GM12878 (cell line): ENCODE measurements at regions not wholly inside any gene's neighbourhood (a gene's known extent, or its start where the extent isn't known, plus 50 kb on each side); places are given as distances from the start of the nearest gene placed in this dataset.

Source experiments
- ATAC-seq: fragments of 200-7000 bp; cut with Tn5 transposase; 3 replicates; pipeline ENCODE4 v1.9.1; 2020; ENCODE audit warnings: mild to moderate bottlenecking, moderate library complexity
- BruUV-seq: library from RNA; stranded (reverse); fragments of 400-500 nt; replicated peaks from 2 replicates; lab custom pipeline; 2021; lab: Mats Ljungman, UMichigan
- CTCF ChIA-PET: fragments of 300-600 bp; sonication (Branson Sonifier 250); formaldehyde crosslinking; extraction: SDS; loops from one replicate; lab custom pipeline; 2021; ENCODE audit warnings: inconsistent platforms; lab: Yijun Ruan, JAX
- POLR2A ChIA-PET: fragments of 350-600 bp; formaldehyde crosslinking; extraction: SDS; loops from one replicate; lab custom pipeline; 2021; ENCODE audit warnings: inconsistent platforms; lab: Charles Lee
- RAD21 ChIA-PET: fragments of 300-600 bp; sonication (Branson Sonifier 250); formaldehyde crosslinking; loops from one replicate; lab custom pipeline; 2023; ENCODE audit warnings: antibody characterized with exemption; ENCODE audit not compliant: unreplicated experiment; lab: Charles Lee
- SMC1A ChIA-PET: fragments of 300-600 bp; sonication (Branson Sonifier 250); formaldehyde crosslinking; loops from one replicate; lab custom pipeline; 2023; ENCODE audit not compliant: unreplicated experiment, uncharacterized antibody; lab: Charles Lee
- DNase-seq: peaks from one replicate; pipeline ENCODE4 v3.0.0-alpha.2; 2011; ENCODE audit warnings: low read depth, low spot score
- FAIRE-seq: peaks from 3 replicates; lab custom pipeline; 2011; peaks lifted over from hg19 to GRCh38; lab: Jason Lieb, UNC
- H2AFZ ChIP-seq: 2 replicates; pipeline ENCODE4 v1.6.0; 2011; ENCODE audit warnings: low read depth, low read length, control low read depth; ENCODE audit not compliant: control insufficient read depth
- H3K27ac ChIP-seq: 2 replicates; pipeline ENCODE4 v1.5.1; 2011; ENCODE audit warnings: control low read depth; ENCODE audit not compliant: control insufficient read depth, insufficient read depth
- H3K27me3 ChIP-seq, 2 experiments: replicated peaks in 1 of 2; 2 replicates each; pipeline versions ENCODE4 v1.6.0 to v1.6.1; 2011; ENCODE audit warnings: low read length in 1 of 2; ENCODE audit not compliant: control insufficient read depth in 2 of 2, insufficient read depth in 2 of 2
- H3K36me3 ChIP-seq, 2 experiments: 2 replicates each; pipeline ENCODE4 v1.5.1; 2011; ENCODE audit warnings: low read length in 1 of 2; ENCODE audit not compliant: control insufficient read depth in 2 of 2, insufficient read depth in 2 of 2
- H3K4me1 ChIP-seq: 2 replicates; pipeline ENCODE4 v1.6.1; 2011; ENCODE audit warnings: mild to moderate bottlenecking, low read length, moderate library complexity, mixed read lengths; ENCODE audit not compliant: control insufficient read depth, insufficient read depth
- H3K4me2 ChIP-seq: 2 replicates; pipeline ENCODE4 v1.6.0; 2011; ENCODE audit warnings: control low read depth; ENCODE audit not compliant: control insufficient read depth, insufficient read depth
- H3K4me3 ChIP-seq: fragments of 200-600 bp; sonication (generic); 2 replicates; pipeline ENCODE4 v1.5.1; 2016
- H3K79me2 ChIP-seq: 2 replicates; pipeline ENCODE4 v1.6.0; 2011; ENCODE audit warnings: low read length; ENCODE audit not compliant: control insufficient read depth, insufficient read depth
- H3K9ac ChIP-seq: 2 replicates; pipeline ENCODE4 v1.8.0; 2011; ENCODE audit warnings: low read length, control low read depth, mixed read lengths; ENCODE audit not compliant: control insufficient read depth, insufficient read depth
- H3K9me3 ChIP-seq: replicated peaks from 3 replicates; pipeline ENCODE4 v1.5.1; 2011; ENCODE audit warnings: mild to moderate bottlenecking, low read length; ENCODE audit not compliant: control insufficient read depth, insufficient read depth
- H4K20me1 ChIP-seq: 2 replicates; pipeline ENCODE4 v1.6.0; 2011; ENCODE audit not compliant: control insufficient read depth, insufficient read depth
- BACH1 ChIP-seq: fragments of 450-650 bp; IDR thresholded peaks from 2 replicates; pipeline ENCODE4 v1.6.1; 2017; ENCODE audit warnings: mild to moderate bottlenecking, borderline replicate concordance
- BCL11A ChIP-seq: IDR thresholded peaks from 2 replicates; pipeline ENCODE4 v1.6.1; 2011; ENCODE audit warnings: low read depth, low read length
- CBX3 ChIP-seq: fragments of 200-600 bp; sonication (generic); IDR thresholded peaks from 2 replicates; pipeline ENCODE4 v1.6.1; 2016; ENCODE audit warnings: low read depth, borderline replicate concordance
- EGR1 ChIP-seq, 2 experiments: IDR thresholded peaks; 1 replicate in 1 of 2; 2 replicates in 1 of 2; pipeline ENCODE4 v1.6.1; 2011 to 2012; ENCODE audit warnings: low read depth in 2 of 2, low read length in 2 of 2, borderline replicate concordance in 1 of 2, mild to moderate bottlenecking in 1 of 2, moderate library complexity in 1 of 2
- EZH2 ChIP-seq: IDR thresholded peaks from 2 replicates; pipeline ENCODE4 v1.6.1; 2012; ENCODE audit warnings: low read depth, mild to moderate bottlenecking, control low read depth, inconsistent platforms, low read length, borderline replicate concordance; ENCODE audit not compliant: control insufficient read depth
- HDGF ChIP-seq: fragments of 450-650 bp; IDR thresholded peaks from 2 replicates; pipeline ENCODE4 v1.6.1; 2016; ENCODE audit warnings: antibody characterized with exemption
- MTA3 ChIP-seq: IDR thresholded peaks from 2 replicates; pipeline ENCODE4 v1.6.1; 2012; ENCODE audit warnings: low read length, inconsistent platforms, borderline replicate concordance
- POLR2AphosphoS5 ChIP-seq: IDR thresholded peaks from 2 replicates; pipeline ENCODE4 v1.6.1; 2011; ENCODE audit warnings: mild to moderate bottlenecking, low read length, inconsistent platforms
- RAD21 ChIP-seq: IDR thresholded peaks from 2 replicates; pipeline ENCODE4 v1.6.1; 2011; ENCODE audit warnings: mild to moderate bottlenecking, low read depth, low read length, moderate library complexity; ENCODE audit not compliant: insufficient read depth
- RFX5 ChIP-seq: IDR thresholded peaks from 2 replicates; pipeline ENCODE4 v1.6.1; 2011; ENCODE audit warnings: low read depth, low read length, improper control_type of control experiment
- SMC3 ChIP-seq: IDR thresholded peaks from 2 replicates; pipeline ENCODE4 v1.6.1; 2011; ENCODE audit warnings: low read length, improper control_type of control experiment, borderline replicate concordance
- TCF12 ChIP-seq: IDR thresholded peaks from 2 replicates; pipeline ENCODE4 v1.6.1; 2011; ENCODE audit warnings: low read depth, mild to moderate bottlenecking, low read length
- WGBS: methylation state at CpG from one replicate; pipeline ENCODE4 v1.1.6; 2016; ENCODE audit warnings: low lambda C conversion rate; ENCODE audit not compliant: insufficient replicate concordance, insufficient coverage; ENCODE audit errors: missing lambda C conversion rate; 5-methylcytosine and 5-hydroxymethylcytosine counted together
- in situ Hi-C: fragments of 300-500 bp; cut with MboI; formaldehyde crosslinking; loops from 9 replicates; pipeline ENCODE4 v1.14.3; 2018; ENCODE audit warnings: mixed read lengths
- intact Hi-C: fragments of 100-400 bp; cut with micrococcal nuclease; formaldehyde crosslinking; loops from one replicate; pipeline ENCODE4 v1.14.2; 2022; ENCODE audit not compliant: unreplicated experiment
- TF ChIP-seq, protein P1 (sequence below): fragments of 450-650 bp; IDR thresholded peaks from 2 replicates; pipeline ENCODE4 v1.6.1; 2017; ENCODE audit warnings: antibody characterized with exemption, mild to moderate bottlenecking, moderate library complexity
- TF ChIP-seq, protein P2 (sequence below): IDR thresholded peaks from 2 replicates; pipeline ENCODE4 v1.6.1; 2012; ENCODE audit warnings: low read depth, low read length, improper control_type of control experiment
- TF ChIP-seq, protein P3 (sequence below): fragments of 450-650 bp; formaldehyde crosslinking; IDR thresholded peaks from 2 replicates; pipeline ENCODE4 v1.4.0; 2022; ENCODE audit warnings: mild to moderate bottlenecking, moderate library complexity

DNA sequence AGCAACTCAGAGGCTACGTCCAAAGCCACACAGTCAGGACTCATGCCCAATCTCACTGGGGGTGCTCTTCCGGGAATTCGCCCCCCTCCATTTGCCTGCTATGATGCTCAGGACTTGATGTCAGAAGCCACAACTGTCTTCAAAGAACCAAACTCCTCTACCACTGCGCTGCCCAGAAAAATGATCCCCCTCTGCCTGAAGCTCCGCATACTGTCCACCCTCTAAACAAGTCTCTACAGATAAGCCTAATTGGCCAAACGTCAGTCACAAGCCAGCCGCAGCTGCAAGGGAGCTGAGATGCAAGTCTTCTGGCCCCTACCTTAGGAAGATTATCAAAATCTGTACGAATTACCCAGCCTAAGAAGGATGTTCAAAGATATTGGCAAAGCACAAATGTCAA is 294.6 kb downstream of the BUD13 start (continued):
- TF ChIP-seq, protein P1, sequence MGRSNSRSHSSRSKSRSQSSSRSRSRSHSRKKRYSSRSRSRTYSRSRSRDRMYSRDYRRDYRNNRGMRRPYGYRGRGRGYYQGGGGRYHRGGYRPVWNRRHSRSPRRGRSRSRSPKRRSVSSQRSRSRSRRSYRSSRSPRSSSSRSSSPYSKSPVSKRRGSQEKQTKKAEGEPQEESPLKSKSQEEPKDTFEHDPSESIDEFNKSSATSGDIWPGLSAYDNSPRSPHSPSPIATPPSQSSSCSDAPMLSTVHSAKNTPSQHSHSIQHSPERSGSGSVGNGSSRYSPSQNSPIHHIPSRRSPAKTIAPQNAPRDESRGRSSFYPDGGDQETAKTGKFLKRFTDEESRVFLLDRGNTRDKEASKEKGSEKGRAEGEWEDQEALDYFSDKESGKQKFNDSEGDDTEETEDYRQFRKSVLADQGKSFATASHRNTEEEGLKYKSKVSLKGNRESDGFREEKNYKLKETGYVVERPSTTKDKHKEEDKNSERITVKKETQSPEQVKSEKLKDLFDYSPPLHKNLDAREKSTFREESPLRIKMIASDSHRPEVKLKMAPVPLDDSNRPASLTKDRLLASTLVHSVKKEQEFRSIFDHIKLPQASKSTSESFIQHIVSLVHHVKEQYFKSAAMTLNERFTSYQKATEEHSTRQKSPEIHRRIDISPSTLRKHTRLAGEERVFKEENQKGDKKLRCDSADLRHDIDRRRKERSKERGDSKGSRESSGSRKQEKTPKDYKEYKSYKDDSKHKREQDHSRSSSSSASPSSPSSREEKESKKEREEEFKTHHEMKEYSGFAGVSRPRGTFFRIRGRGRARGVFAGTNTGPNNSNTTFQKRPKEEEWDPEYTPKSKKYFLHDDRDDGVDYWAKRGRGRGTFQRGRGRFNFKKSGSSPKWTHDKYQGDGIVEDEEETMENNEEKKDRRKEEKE, result no peak
- TF ChIP-seq RAD21, result no peak
- no peak for TF ChIP-seq BACH1
- TF ChIP-seq RFX5, result no peak
- TF ChIP-seq, protein P2, sequence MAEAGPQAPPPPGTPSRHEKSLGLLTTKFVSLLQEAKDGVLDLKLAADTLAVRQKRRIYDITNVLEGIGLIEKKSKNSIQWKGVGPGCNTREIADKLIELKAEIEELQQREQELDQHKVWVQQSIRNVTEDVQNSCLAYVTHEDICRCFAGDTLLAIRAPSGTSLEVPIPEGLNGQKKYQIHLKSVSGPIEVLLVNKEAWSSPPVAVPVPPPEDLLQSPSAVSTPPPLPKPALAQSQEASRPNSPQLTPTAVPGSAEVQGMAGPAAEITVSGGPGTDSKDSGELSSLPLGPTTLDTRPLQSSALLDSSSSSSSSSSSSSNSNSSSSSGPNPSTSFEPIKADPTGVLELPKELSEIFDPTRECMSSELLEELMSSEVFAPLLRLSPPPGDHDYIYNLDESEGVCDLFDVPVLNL, result no peak
- TF ChIP-seq MTA3, result no peak
- no peak for TF ChIP-seq POLR2AphosphoS5
- TF ChIP-seq, all 136 proteins: peak for 0

DNA sequence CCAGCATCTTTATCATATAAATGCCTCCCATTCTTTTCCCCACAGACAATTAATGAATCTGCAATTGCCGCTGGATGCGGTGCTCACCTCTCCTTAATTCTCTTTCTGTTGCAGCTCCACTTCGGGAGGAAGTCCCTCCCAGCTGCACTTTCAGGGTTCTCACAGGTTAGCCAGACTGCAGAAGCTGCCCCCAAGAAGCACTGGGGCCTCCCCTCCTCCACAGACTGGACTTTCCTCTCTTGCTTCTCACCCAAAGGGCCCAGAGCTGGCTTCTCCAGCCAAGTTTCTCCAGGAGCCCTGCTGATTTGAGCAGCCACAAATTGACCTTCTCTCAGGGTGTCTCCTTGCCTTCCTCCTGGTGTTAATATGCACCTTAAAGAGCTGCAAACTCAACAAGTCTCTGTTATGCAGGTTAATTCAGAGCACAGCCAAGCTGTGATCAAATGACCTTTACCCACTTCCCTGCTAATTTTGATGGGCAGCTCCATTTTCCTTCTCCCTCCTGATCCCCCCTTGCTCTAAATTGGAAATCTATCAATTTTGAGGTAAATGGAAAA is 298.9 kb downstream of the BUD13 start:
- RAD21 ChIA-PET, result no interaction called here
- intact Hi-C loops (no loop called here), in situ Hi-C loops (no loop called here)
- FAIRE-seq, result no peak
- no peak overlapping the region for H2AFZ ChIP-seq
- peaks cover 1 to 3% of the 10 kb centered on the region in 2 experiments; a peak in 2 of 4 replicates for H3K27me3 ChIP-seq
- no peak overlapping the region for H3K27ac ChIP-seq
- H3K4me2 ChIP-seq, result no peak overlapping the region
- H3K9ac ChIP-seq, result no peak overlapping the region
- DNase-seq, result no peak
- no peaks in the 10 kb centered on the region for H4K20me1 ChIP-seq
- WGBS, result 41% methylated on average over 3 of the region's 3 CpGs
- no peaks in the 10 kb centered on the region for H3K79me2 ChIP-seq
- no peak overlapping the region for H3K4me3 ChIP-seq
- no TSS peak for BruUV-seq
- no peaks in the 10 kb centered on the region for H3K4me1 ChIP-seq
- H3K9me3 ChIP-seq, result no peaks in the 10 kb centered on the region
- no peaks in the 10 kb centered on the region for H3K36me3 ChIP-seq
- CTCF ChIA-PET, result interaction anchor here (0.6 kb wide), 1 partner anchor 218 kb away, joined by 3 read pairs; no protein-coding TSS in a partner anchor
- SMC1A ChIA-PET, result interaction anchor here (0.7 kb wide), 1 partner anchor 9 kb away, joined by 4 read pairs; no protein-coding TSS in a partner anchor
- no peak for ATAC-seq
- POLR2A ChIA-PET, result no interaction called here
- TF ChIP-seq SMC3 (no peak), CBX3 (no peak), EZH2 (no peak), RFX5 (no peak), EGR1 (IDR thresholded peaks at IDR 0.05; ENCODE audit: borderline replicate concordance in 1 of 2, low read depth in 2 of 2, low read length in 2 of 2) (no peak), BCL11A (no peak), HDGF (no peak), TCF12 (no peak)
- TF ChIP-seq, protein P3, sequence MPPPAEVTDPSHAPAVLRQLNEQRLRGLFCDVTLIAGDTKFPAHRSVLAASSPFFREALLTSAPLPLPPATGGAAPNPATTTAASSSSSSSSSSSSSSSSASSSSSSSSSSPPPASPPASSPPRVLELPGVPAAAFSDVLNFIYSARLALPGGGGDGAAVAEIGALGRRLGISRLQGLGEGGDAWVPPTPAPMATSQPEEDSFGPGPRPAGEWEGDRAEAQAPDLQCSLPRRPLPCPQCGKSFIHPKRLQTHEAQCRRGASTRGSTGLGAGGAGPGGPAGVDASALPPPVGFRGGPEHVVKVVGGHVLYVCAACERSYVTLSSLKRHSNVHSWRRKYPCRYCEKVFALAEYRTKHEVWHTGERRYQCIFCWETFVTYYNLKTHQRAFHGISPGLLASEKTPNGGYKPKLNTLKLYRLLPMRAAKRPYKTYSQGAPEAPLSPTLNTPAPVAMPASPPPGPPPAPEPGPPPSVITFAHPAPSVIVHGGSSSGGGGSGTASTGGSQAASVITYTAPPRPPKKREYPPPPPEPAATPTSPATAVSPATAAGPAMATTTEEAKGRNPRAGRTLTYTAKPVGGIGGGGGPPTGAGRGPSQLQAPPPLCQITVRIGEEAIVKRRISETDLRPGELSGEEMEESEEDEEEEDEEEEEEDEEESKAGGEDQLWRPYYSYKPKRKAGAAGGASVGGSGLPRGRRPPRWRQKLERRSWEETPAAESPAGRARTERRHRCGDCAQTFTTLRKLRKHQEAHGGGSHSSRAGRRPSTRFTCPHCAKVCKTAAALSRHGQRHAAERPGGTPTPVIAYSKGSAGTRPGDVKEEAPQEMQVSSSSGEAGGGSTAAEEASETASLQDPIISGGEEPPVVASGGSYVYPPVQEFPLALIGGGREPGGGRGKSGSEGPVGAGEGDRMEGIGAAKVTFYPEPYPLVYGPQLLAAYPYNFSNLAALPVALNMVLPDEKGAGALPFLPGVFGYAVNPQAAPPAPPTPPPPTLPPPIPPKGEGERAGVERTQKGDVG (CRISPR knock-in tag), result no peak
